ENCODE measurements at regions not wholly inside any gene's neighbourhood (a gene's known extent, or its start where the extent isn't known, plus 50 kb on each side); places are given as distances from the start of the nearest gene placed in this dataset.
"Not testable (repeated sequence)": the region's sequence is repeated elsewhere in the genome, so short reads cannot be mapped to it uniquely, and the experiment has no call there.

DNA sequence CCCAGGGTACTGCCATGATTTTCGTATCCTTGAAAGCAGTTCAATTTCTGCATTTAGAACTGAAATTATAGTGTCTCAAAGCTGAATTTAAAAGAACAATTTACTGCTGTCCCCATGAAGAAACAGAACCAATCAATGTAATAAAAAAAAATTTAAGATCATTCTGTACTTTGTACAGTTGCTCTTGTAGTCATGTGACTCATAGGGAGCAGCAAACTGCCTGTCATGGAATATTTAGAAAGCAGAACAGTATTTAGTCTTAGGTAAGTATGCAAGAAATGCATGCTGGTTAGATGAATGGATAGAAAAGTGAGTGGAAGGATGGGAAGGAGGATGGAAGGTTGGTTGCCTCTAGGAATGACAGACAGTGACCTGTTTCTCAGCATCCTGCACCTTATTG, 450.9 kb downstream of the RAB38 start:
- Histone ChIP-seq H3K27me3 (no peaks in the 10 kb centered on the region), H3K36me3 (no peaks in the 10 kb centered on the region), H3K27ac (no peak overlapping the region), H3K4me3 (no peak overlapping the region), H3K9me3 (no peaks in the 10 kb centered on the region), H3K4me1 (no peaks in the 10 kb centered on the region)
- 89 to 90% methylated on average over 1 of the region's 1 CpG for WGBS, 2 donors (ENCODE audit: low coverage in 1 of 2)
- TF ChIP-seq POLR2A (IDR thresholded peaks at IDR 0.05), result no peak
- no peak for ATAC-seq

DNA sequence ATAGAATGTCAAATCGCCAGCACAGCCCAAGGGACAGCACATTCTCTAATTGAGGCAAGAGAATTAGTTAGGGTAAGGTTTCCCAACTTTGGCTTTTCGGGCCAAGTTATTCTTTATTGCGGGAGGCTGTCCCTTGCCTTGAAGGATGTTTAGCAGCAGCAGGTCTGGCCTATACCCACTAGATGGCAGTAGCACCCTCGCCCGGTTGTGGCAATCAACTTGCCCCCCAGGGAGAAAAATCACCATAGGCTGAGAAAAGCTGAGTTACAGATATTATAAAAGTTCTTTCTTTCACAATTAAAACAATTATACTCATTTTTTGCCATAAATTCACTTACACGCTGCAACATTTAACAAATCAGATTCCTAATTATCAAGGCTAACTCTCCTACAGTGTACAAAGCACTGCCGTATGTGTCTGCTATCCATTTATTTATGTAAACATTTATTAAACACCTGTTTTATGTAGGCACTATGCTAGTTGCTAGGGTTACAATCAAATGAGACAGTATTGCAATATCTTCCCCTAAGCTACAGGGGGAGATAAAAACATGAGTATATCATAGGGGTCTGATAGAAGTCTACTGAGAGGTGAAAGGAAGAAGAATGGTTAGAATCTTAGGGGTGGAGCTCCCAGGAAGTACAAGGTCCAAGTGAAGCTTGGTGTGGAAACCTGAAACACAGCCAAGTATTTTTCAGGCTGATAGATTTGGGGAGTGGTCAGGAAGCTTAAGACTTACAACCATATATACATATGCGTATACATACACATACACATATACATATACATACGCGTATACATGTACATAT, 452.3 kb downstream of the RAB38 start:
- Histone ChIP-seq H3K27ac (no peak overlapping the region), H3K9me3 (no peaks in the 10 kb centered on the region), H3K36me3 (no peaks in the 10 kb centered on the region), H3K4me3 (no peak overlapping the region), H3K4me1 (no peaks in the 10 kb centered on the region), H3K27me3 (no peaks in the 10 kb centered on the region)
- ATAC-seq, result no peak
- WGBS, 2 donors (ENCODE audit: low coverage in 1 of 2), result 79 to 84% methylated on average over 4 to 8 of the region's 10 CpGs
- no peak for TF ChIP-seq POLR2AphosphoS5 (IDR thresholded peaks at IDR 0.05)
- TF ChIP-seq, protein P1, sequence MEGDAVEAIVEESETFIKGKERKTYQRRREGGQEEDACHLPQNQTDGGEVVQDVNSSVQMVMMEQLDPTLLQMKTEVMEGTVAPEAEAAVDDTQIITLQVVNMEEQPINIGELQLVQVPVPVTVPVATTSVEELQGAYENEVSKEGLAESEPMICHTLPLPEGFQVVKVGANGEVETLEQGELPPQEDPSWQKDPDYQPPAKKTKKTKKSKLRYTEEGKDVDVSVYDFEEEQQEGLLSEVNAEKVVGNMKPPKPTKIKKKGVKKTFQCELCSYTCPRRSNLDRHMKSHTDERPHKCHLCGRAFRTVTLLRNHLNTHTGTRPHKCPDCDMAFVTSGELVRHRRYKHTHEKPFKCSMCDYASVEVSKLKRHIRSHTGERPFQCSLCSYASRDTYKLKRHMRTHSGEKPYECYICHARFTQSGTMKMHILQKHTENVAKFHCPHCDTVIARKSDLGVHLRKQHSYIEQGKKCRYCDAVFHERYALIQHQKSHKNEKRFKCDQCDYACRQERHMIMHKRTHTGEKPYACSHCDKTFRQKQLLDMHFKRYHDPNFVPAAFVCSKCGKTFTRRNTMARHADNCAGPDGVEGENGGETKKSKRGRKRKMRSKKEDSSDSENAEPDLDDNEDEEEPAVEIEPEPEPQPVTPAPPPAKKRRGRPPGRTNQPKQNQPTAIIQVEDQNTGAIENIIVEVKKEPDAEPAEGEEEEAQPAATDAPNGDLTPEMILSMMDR (IDR thresholded peaks at IDR 0.05), result peak in 1 of 4 experiments; percentile 32

DNA sequence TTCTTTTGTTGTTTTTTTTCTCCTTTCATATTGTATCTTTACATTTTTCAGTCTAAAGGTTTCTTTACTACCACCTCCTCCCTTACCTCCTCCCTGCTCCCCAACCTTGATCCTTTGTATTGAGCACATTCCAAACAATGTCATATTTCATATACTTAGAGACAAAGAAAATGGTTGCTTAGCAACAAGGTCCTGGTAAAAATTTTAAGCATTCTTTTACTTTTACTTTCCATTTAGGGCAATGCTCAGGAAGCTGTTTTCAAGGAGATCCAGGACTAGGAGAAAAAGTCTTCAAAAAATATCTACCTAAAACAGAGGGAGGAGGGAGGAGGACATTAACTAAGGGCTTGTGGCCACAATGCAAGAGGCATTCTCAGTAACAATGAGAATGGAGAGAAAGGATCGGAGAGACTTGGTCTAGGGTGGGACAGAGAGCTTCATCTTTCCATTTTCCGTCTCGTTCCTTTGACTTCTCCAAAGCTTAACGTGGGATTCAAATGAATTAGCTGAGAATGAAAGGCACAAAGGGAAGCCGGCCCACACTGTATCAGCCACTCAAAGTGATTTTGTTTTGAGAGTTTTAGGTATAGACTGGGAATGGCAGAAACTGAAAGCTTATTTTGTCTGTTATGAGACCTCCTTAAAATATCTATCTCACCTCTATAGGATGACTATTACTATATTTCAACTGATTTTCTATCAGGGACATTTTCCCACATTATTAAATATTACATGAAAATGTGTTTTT, 455.7 kb downstream of the RAB38 start:
- H3K27me3 ChIP-seq, result no peaks in the 10 kb centered on the region
- no peak for ATAC-seq
- no peak overlapping the region for H3K27ac ChIP-seq
- H3K4me3 ChIP-seq, result no peak overlapping the region
- 77 to 85% methylated on average over 4 to 5 of the region's 5 CpGs for WGBS, 2 donors (ENCODE audit: low coverage in 1 of 2)
- no peaks in the 10 kb centered on the region for H3K36me3 ChIP-seq
- TF ChIP-seq EP300 (IDR thresholded peaks at IDR 0.05), result no peak
- TF ChIP-seq, protein P1 (IDR thresholded peaks at IDR 0.05), result no peak
- no peak for TF ChIP-seq POLR2AphosphoS5 (IDR thresholded peaks at IDR 0.05)
- TF ChIP-seq POLR2A (IDR thresholded peaks at IDR 0.05), result no peak
- no peaks in the 10 kb centered on the region for H3K9me3 ChIP-seq
- H3K4me1 ChIP-seq, result no peaks in the 10 kb centered on the region

DNA sequence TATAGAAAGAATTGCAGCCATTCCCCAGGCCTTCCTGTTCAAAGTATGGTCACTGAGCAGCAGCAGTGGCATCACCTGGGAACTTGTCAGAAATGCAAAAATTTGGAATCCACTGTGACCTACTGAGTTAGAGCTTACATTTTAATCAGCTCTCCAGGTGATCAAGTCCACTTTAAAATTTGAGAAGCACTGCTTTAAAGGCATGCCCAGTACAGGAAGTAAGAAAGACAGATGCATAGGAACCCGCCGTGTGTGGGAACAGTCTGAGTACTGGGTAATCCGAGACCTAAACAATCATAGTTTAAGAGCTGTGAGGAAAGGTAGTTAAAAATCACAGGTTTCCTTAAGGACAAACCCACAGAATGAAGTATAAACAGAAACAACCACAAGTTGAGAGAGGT, 462.4 kb downstream of the RAB38 start:
- no peak for ATAC-seq
- TF ChIP-seq POLR2AphosphoS5 (IDR thresholded peaks at IDR 0.05), result no peak
- no peak for TF ChIP-seq EP300 (IDR thresholded peaks at IDR 0.05)
- TF ChIP-seq, protein P1 (IDR thresholded peaks at IDR 0.05), result no peak
- no peak for TF ChIP-seq POLR2A (IDR thresholded peaks at IDR 0.05)
- Histone ChIP-seq H3K27me3 (no peaks in the 10 kb centered on the region), H3K4me1 (no peaks in the 10 kb centered on the region), H3K27ac (no peak overlapping the region), H3K4me3 (no peak overlapping the region), H3K9me3 (no peaks in the 10 kb centered on the region), H3K36me3 (no peaks in the 10 kb centered on the region)
- 43 to 53% methylated on average over 3 of the region's 3 CpGs for WGBS, 2 donors (ENCODE audit: low coverage in 1 of 2)

DNA sequence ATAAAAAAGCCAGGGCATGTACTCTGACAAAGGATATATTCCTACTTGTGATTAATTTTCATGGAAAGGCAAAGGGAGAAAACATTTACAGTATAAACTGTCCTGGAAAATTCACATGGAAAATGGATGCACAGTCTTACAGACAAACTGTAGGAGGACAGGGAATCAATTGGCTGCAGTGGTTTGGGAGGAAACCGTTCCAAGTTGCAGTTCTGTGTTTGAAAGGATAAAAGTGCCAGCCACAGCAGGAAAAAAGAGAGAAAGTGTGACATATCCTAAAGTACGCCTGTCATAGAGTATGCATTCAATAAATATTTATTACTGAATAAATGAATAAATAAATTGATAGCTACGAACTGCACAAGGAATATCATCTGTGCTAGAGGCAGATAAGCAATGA, 462.9 kb downstream of the RAB38 start:
- H3K4me1 ChIP-seq, result no peaks in the 10 kb centered on the region
- no peak overlapping the region for H3K4me3 ChIP-seq
- H3K9me3 ChIP-seq, result no peaks in the 10 kb centered on the region
- no peaks in the 10 kb centered on the region for H3K27me3 ChIP-seq
- 22 to 38% methylated on average over 3 of the region's 3 CpGs for WGBS, 2 donors (ENCODE audit: low coverage in 1 of 2)
- H3K27ac ChIP-seq, result no peak overlapping the region
- TF ChIP-seq POLR2AphosphoS5 (IDR thresholded peaks at IDR 0.05), result no peak
- TF ChIP-seq POLR2A (IDR thresholded peaks at IDR 0.05), result no peak
- TF ChIP-seq EP300 (IDR thresholded peaks at IDR 0.05), result no peak
- TF ChIP-seq, protein P1 (IDR thresholded peaks at IDR 0.05), result no peak
- ATAC-seq, result no peak
- H3K36me3 ChIP-seq, result no peaks in the 10 kb centered on the region

DNA sequence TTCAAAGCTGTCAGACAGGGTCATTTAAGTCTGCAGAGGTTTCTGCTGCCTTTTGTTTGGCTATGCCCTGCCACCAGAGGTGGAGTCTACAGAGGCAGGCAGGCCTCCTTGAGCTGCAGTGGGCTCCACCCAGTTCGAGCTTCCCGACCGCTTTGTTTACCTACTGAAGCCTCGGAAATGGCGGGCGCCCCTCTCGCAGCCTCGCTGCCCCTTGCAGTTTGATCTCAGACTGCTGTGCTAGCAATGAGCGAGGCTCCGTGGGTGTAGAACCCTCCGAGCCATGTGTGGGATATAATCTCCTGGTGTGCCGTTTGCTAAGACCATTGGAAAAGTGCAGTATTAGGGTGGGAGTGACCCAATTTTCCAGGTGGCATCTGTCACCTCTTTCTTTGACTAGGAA, 471.7 kb downstream of the RAB38 start:
- not testable (repeated sequence) for H3K36me3 ChIP-seq, H3K4me1 ChIP-seq, H3K27me3 ChIP-seq, H3K27ac ChIP-seq, H3K4me3 ChIP-seq, ATAC-seq
- WGBS, 2 donors (ENCODE audit: low coverage in 1 of 2), result 83% methylated on average over 9 of the region's 12 CpGs; no CpG with 5 or more reads in 1 of the 2 donors
- peaks cover 0 to 14% (median 0%) of the 10 kb centered on the region in 3 donors for H3K9me3 ChIP-seq

Data from gastroesophageal sphincter (tissue), 4 donors.